ENCODE measurements at regions not wholly inside any gene's neighbourhood (a gene's known extent, or its start where the extent isn't known, plus 50 kb on each side); places are given as distances from the start of the nearest gene placed in this dataset.
"Not testable (repeated sequence)": the region's sequence is repeated elsewhere in the genome, so short reads cannot be mapped to it uniquely, and the experiment has no call there.

DNA sequence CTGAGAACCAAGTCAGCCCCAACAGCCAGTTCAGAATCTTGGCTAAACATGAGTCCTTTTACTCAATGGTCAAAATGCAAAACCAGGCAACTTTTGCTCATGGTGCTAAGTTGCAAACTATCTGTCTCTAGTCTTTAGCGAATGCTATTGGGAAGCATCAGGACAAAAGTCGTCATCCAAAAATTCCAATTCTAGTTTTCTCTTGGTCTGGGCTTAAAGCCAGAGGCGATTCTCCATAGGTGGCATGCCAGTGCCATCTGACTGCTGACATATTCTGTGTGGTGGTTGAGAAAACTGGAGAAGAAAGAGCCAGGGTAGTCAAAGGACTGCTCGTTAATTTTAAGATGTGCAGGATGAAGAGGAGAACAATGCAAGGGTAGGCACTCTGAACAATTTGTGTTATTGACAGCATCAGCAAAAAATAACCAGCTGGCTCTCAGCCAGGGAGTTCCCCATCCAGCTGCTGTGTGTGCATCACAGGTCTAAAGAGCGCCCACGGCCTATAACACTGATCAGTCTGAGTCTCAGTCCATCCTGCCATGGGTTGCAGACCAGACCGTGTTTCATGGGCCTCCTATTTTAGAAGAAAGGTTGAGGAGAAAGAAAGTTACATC is 313.6 kb downstream of the ALDH8A1 start:
- H3K27me3 ChIP-seq: no peaks in the 10 kb centered on the region
- H3K4me3 ChIP-seq: no peak overlapping the region
- no peak overlapping the region for H3K27ac ChIP-seq
- no peaks in the 10 kb centered on the region for H3K9me3 ChIP-seq
- no peaks in the 10 kb centered on the region for H3K36me3 ChIP-seq
- intact Hi-C loops (cut with DNase I): loop anchor here (10.0 kb wide), 1 partner anchor 261 kb away; no protein-coding TSS in a partner anchor
- no peak overlapping the region for H3K9ac ChIP-seq (ENCODE audit: low read depth in 2 of 2, low read length in 2 of 2)
- no peak for DNase-seq
- TF ChIP-seq, protein P1, sequence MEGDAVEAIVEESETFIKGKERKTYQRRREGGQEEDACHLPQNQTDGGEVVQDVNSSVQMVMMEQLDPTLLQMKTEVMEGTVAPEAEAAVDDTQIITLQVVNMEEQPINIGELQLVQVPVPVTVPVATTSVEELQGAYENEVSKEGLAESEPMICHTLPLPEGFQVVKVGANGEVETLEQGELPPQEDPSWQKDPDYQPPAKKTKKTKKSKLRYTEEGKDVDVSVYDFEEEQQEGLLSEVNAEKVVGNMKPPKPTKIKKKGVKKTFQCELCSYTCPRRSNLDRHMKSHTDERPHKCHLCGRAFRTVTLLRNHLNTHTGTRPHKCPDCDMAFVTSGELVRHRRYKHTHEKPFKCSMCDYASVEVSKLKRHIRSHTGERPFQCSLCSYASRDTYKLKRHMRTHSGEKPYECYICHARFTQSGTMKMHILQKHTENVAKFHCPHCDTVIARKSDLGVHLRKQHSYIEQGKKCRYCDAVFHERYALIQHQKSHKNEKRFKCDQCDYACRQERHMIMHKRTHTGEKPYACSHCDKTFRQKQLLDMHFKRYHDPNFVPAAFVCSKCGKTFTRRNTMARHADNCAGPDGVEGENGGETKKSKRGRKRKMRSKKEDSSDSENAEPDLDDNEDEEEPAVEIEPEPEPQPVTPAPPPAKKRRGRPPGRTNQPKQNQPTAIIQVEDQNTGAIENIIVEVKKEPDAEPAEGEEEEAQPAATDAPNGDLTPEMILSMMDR (IDR thresholded peaks at IDR 0.05): no peak
- no peaks in the 10 kb centered on the region for H3K4me1 ChIP-seq

DNA sequence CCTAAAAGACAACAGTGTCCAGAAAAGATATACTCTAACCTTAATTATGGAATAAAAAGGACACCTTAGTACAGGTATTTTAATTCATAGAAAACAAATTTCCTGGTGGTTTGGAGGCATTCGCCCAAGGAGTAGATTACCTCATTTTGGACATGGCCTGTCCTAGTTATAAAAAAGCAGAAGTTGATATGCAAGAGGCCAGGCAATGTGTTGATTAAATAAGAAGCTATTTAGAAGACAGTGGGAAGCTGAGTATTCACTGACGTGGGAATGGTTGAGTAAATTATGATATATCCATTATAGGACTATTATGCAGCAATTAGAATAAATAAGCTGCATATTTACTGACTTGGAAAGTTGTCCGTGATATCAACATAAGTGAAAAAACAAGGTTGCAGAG is 314.9 kb downstream of the ALDH8A1 start:
- intact Hi-C loops (cut with DNase I): loop anchor here (10.0 kb wide), 1 partner anchor 260 kb away; no protein-coding TSS in a partner anchor
- TF ChIP-seq, protein P1 (IDR thresholded peaks at IDR 0.05): no peak

DNA sequence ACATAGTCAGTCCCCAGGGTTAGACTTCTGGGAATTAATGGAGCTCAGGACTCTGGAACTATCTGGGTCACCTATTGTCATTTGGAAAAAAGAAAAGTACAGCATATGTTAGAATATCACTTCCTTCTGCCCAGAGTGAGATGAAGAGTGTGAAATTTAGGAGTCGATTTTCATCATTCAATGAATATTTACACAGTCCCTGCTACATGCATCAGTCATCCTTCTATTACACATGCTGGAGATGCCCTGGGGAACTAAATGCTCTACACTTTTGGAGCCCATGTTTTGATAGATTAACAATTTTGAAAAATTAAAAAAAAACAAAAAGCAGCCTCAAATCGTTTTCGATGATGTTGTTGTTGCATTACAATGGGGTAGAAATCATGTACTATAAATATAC is 315.4 kb downstream of the ALDH8A1 start:
- no peak overlapping the region for H3K27ac ChIP-seq
- H3K27me3 ChIP-seq: no peaks in the 10 kb centered on the region
- no peaks in the 10 kb centered on the region for H3K36me3 ChIP-seq
- no peak for DNase-seq
- no peak overlapping the region for H3K9ac ChIP-seq (ENCODE audit: low read depth in 2 of 2, low read length in 2 of 2)
- H3K9me3 ChIP-seq: no peaks in the 10 kb centered on the region
- no peak overlapping the region for H3K4me3 ChIP-seq
- intact Hi-C loops (cut with DNase I): loop anchor here (10.0 kb wide), 1 partner anchor 260 kb away; no protein-coding TSS in a partner anchor
- TF ChIP-seq, protein P1 (IDR thresholded peaks at IDR 0.05): no peak
- H3K4me1 ChIP-seq: no peaks in the 10 kb centered on the region

More for the DNA sequence above, 314.9 kb downstream of the ALDH8A1 start:
- no peak overlapping the region for H3K4me3 ChIP-seq
- no peak for DNase-seq
- H3K36me3 ChIP-seq: no peaks in the 10 kb centered on the region
- H3K27ac ChIP-seq: no peak overlapping the region
- H3K27me3 ChIP-seq: no peaks in the 10 kb centered on the region
- H3K9me3 ChIP-seq: no peaks in the 10 kb centered on the region
- H3K4me1 ChIP-seq: no peaks in the 10 kb centered on the region
- no peak overlapping the region for H3K9ac ChIP-seq (ENCODE audit: low read depth in 2 of 2, low read length in 2 of 2)

DNA sequence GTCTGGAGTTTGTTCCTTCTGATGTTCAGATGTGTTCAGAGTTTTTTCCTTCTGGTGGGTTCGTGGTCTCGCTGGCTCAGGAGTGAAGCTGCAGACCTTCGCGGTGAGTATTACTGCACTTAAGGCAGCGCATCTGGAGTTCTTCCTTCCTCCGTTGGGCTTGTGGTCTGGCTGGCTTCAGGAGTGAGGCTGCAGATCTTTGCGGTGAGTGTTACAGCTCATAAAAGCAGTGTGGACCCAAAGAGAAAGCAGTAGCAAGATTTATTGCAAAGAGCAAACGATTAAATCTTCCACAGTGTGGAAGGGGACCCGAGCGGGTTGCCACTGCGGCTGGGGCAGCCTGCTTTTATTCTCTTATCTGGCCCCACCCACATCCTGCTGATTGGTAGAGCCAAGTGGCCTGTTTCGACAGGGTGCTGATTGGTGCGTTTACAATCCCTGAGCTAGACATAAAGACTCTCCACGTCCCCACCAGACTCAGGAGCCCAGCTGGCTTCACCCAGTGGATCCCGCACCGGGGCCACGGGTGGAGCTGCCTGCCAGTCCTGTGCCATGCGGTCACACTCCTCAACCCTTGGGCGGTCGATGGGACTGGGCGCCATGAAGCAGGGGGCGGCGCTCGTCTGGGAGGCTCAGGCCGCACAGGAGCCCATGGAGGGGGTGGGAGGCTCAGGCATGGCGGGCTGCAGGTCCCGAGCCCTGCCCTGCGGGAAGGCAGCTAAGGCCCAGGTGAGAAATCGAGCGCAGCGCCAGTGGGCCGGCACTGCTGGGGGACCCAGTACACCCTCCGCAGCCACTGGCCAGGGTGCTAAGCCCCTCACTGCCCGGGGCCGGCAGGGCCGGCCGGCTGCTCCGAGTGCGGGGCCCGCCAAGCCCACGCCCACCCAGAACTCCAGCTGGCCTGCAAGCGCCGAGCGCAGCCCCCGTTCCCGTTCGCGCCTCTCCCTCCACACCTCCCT is 315.3 kb upstream of the SGK1 start:
- not testable (repeated sequence) for DNase-seq; H3K4me3 ChIP-seq; H3K4me1 ChIP-seq; H3K9me3 ChIP-seq; H3K27me3 ChIP-seq; H3K36me3 ChIP-seq; H3K27ac ChIP-seq; H3K9ac ChIP-seq (ENCODE audit: low read depth in 2 of 2, low read length in 2 of 2)
- intact Hi-C loops (cut with DNase I): loop anchor here (10.0 kb wide), 1 partner anchor 258 kb away; no protein-coding TSS in a partner anchor

DNA sequence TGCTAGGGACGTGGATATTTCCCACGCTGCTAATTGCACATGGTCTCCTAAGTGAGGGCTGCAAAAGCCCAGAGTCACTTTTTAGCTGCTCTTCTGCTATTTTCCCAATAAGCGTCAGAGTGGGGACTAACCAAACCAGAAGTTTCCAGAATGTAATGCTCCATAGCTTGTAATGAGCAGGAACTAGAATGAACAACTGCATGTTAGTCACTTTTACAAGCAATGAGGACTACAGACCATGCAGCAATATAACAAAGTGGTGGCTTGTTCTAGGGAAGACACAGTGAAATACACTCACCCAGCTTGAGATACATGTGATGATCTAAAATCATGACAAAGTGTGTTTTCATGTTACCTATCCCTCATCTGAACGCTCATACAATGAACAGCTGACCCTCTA is 314.1 kb upstream of the SGK1 start:
- TF ChIP-seq, protein P1 (IDR thresholded peaks at IDR 0.05): no peak
- no peak for DNase-seq
- H3K4me1 ChIP-seq: no peaks in the 10 kb centered on the region
- intact Hi-C loops (cut with DNase I): loop anchor here (10.0 kb wide), 1 partner anchor 257 kb away; no protein-coding TSS in a partner anchor
- H3K27ac ChIP-seq: no peak overlapping the region
- H3K36me3 ChIP-seq: no peaks in the 10 kb centered on the region
- no peaks in the 10 kb centered on the region for H3K9me3 ChIP-seq
- no peak overlapping the region for H3K4me3 ChIP-seq
- H3K27me3 ChIP-seq: no peaks in the 10 kb centered on the region
- H3K9ac ChIP-seq (ENCODE audit: low read depth in 2 of 2, low read length in 2 of 2): no peak overlapping the region

All from colonic mucosa (tissue), 4 donors.